SKM-1 treated with dmso at 0.1 percent for 144 hours (cell line): ENCODE measurements at regions not wholly inside any gene's neighbourhood (a gene's known extent, or its start where the extent isn't known, plus 50 kb on each side); places are given as distances from the start of the nearest gene placed in this dataset.
A peak's percentile ranks its signal among the peaks of the same experiment; 100 is the strongest.

Experiments
- DNase-seq: peaks from one replicate; lab custom pipeline; 2025; ENCODE audit not compliant: unreplicated experiment; lab: John Stamatoyannopoulos, UW

DNA sequence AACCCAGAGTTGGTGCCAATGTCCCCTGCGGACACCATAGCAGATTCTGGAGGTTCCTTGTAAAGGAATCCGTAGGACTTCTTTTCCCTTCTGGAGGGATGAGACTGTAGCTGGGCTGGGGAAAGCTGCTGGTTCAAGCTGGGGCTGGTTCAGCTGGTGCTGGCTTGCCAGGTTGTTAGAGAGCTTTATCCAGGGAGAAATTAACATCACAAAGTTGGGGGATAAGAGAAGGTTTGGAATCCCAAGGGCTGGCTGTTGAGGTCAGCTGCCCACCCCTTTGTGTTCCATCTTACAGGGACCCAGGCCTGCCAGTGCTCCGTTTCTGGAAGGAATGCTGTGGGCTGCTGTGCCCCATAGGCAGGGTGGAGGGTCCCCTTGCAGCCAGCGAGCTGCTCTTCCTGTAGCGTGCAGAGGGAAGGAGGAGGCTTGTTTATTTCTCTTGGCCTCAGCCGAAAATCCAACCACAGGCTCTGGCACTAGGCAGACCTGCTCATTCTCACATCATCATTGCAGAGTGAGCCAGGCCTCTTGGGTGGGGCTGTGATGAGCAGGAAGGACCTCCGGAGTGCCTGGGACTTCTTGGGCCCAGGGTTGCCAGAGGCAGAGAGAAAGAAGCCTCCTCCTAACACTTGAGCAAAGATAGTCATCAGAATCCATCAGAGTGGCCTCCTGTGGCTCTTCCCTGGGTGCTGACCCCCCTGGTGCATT, 251.1 kb downstream of the SEC14L1 start:
- no peak for DNase-seq

DNA sequence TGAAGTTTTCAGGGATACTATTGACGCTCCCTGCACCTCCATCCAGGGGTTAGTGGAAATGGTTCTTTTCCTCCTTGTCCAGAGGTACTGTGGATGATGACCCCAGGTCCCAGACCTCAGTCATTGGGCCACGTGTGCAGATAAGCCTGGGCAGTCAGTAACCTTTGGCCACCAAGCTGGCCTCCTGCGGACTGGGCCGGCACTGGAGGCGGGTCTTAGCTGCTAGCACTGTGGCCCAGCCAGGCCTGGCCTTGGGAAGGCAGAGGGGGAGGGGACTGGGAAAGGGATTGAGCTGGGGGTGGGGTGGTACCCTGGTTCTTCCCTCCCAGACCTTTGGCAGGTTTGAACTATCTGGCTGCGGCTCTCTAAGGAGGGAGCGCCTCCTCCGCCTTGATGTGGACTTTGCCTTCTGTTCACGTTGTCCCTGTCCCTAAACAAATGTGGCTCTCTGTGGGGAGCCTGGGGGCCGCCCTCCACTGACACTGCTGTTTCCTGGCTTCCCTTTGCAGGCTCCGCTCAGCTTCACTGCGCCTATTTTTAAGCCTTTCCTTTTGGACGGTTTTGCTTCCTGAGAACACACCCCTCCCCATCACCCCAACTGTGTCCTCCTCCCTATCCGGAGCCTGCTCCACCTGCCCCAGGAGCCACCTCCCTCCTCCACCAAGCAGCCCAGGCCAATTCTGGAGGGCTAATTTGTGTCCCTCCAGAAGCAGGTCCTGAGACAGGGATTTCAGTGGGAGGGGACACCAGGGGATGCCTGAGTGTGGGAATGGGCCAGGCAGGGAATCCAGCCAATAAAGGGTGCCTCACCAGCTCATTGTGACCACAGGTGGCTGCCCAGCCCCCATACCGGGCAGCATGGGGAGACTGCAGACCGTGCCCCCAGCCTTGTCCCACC, 251.9 kb downstream of the SEC14L1 start:
- DNase-seq, result no peak

DNA sequence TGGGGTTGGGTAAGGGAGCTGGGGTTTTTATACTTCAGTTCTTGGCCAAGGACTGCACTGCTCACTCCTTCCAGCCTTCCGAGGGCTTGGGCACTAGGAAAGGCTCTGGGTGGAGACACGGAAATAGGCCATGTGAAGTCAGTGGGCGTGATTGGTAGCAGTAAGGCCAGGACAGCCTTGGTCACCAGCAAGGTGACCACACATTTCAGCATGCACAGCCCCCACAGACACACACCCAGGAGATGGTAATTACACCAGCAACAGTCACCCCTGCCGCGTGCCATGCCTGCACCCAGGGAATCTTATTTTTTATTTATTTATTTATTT, 252.5 kb downstream of the SEC14L1 start:
- DNase-seq, result no peak

DNA sequence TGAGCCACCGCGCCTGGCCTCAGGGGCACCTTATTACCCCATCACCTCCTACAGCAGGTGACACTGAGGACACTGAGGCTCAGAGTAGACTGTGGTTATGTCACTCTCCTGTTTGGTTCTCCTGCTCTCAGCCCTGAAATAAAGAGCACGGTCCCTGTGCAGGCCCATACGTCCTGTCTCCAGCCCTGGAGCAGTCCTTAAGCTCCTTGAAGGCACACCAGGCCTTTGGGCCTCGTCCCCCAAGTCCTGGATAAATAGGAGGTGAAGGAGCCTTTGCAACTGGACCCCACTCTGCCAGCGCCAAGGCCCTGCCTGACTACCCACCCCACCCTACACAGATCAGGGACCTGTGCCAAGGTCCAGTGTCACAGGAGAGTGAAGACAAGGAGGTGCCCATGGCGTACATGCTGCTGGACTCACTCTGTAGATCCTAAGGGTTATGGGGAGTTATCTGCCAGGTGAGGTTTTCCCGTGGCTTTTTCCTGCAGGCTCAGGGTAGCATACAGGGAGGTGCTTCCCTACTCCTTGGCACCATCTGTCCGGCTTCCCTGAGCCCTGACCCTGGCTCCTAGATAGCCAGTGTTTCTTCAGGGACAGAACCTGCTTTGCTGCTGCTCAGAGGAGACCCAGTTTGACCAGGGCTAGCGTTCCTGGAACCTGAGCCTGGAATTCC, 253.2 kb downstream of the SEC14L1 start:
- DNase-seq, result no peak

DNA sequence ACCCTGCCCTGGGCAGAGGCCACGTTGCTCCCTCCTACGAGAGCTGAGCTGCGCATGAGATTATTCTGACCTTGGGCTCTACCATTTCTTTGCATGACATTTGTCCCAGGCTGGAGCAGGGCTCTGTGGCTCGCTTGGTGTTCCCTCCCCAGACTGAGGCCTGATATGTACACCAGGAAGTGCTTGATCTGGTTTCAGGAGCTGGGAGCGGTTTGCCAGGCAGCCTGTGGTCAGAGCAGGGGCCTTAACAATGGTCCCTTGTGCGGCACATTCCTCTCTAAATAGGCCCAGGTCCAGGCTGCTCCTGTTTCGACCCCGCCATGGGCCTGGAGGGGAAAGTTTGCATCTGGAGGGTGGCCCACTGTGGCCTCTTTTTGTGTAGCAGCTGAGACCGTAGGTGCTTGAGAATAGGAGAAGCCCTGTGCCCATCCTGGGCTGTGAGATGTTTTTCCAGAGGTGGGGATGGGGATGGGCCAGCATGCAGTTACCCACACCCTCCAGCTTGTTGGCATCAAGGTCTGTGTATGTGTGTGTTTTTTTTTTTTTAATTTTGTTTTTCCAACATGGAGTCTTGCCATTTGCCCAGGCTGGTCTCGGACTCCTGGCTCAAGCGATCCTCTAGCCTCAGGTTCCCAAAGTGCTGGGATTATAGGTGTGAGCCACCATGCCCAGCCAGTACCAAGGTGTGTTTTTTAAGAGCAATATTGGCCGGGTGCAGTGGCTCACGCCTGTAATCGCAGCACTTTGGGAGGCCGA, 253.9 kb downstream of the SEC14L1 start:
- DNase-seq, result no peak

DNA sequence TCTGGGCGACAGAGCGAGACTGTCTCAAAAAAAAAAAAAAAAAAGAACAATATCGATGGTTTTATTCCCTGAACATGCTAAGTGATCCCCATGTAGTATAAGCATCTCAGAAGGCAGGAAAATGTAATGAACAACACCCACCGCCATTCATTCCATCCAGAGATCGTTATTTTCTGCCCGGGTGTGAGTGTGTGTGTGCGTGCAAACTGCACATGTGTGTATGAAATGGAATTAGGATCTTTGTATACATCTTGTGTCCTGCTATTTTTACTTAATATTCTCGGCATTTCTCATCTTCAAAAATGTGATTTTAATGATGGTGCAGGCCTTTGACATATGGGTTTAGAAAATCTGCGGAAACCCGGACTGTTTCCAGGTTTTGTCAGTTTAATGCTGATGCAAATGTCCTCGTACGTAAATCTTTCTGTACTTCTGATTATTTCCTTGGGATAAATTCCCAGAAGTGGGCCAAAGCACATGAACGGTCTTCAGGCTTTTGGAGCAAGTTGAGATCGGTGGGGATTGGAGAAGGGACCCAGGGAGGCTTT, 254.8 kb downstream of the SEC14L1 start:
- no peak for DNase-seq

DNA sequence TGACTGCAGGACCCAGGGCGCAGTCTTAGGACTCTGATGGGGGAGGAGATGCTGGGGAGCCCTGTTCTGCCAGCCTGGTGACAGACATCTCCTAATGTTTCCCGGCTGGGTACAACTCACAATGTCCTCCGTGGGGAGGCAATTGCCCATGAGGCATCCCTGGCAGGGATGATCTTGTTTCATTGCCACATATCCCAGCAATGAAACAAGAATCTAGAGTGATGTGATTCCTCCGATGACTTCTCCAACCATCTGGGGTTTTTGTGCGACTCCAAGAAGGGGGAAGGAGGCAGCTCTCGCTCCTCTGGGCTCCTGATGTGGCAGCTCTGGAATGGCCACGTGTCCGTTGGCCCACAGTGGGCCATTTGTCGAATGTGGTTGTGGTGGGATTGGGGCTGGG, 255.8 kb downstream of the SEC14L1 start:
- no peak for DNase-seq

DNA sequence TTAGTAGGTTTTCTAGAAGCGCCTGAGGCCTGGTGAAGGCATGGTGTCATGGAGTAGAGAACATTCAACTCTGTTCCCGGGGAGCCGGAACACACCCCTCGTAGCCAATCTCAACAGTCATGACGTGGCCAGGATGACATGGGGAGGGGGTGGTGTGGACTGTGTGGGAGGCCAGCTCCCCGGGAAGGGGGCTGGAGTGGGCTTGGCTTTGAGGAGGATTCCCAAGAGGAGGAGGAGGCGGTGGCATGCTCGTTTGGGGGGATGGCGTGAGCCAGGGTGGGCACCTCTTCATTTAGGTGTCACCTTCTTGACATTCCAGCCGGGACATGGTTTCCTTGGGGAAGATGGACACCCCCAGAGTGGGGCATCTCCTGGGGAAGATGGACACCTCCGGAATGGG, 257.5 kb downstream of the SEC14L1 start:
- DNase-seq, result no peak

DNA sequence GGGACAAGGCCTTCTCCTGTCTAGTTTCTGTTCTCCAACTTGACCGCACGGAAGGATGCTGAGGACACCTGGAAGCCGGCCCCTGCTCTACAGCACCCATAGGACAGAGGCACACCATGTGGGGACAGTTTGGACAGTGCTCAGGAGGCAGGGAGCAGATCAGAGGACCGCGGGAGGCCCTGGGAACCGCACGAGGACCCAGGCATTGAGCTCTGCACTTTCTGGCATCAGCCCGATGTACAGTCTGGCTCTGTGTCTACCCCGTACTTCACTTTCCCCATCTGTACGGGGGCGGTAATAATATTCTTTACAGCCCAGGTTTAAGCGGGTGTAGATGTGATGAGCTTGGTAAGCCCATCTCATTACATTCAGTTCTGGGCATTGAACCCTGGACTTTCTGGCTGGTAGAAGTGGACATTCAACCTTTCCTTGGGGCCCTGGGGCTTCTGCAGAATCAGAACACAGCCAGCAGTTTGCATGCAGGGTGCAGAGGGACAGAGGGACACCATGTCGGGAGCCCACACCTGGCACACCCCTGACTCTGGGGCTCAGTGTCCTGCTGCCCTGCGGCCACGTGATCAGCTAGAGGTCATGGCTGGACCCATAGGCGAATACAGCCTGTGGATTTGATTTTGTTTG, 258.7 kb downstream of the SEC14L1 start:
- DNase-seq, result no peak

DNA sequence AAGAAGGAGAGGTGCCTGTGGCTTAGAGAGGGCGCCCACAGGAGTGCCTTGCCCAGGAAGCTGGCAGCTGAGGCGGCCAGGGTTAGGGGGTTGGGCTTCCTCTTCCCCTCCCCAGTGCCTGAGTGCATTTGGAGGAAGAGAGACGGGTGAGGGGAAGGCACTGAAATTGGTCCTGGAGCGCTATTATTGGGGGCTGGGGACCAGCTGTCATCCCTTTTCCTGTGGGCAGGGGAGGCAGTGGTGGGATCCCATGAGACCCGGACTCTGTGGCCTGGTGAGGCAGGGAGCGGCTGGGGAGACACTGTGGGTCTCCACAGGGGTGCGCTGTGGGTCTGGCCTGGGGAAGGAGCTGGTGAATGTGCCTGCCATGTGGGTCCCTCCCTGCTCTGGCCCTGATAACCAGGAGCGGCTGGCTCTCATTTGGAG, 259.7 kb downstream of the SEC14L1 start:
- peak; percentile 8 for DNase-seq

DNA sequence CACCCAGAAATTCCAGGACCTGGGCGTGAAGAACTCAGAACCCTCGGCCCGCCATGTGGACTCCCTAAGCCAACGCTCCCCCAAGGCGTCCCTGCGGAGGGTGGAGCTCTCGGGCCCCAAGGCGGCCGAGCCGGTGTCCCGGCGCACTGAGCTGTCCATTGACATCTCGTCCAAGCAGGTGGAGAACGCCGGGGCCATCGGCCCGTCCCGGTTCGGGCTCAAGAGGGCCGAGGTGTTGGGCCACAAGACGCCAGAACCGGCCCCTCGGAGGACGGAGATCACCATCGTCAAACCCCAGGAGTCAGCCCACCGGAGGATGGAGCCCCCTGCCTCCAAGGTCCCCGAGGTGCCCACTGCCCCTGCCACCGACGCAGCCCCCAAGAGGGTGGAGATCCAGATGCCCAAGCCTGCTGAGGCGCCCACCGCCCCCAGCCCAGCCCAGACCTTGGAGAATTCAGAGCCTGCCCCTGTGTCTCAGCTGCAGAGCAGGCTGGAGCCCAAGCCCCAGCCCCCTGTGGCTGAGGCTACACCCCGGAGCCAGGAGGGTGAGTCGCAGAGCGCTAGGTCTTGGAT, 261.5 kb downstream of the SEC14L1 start:
- no peak for DNase-seq

DNA sequence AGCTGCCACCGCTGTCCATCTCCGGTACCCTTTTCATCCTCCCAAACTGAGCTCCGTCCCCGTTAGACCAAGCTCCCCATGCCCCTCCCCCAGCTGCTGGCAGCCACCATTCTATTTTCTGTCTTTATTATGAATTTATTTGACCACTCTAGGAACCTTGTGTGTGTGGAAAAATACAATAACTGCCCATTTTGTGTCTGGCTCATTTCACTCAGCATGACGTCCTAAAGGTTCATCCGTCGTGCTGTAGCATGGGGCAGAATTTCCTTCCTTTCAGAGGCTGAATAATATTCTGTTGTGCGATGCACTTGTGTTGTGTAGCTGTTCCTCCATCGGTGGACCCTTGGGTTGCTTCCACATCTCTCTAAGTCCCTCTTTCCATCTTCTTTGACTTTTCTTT, 263.1 kb downstream of the SEC14L1 start:
- DNase-seq, result no peak

DNA sequence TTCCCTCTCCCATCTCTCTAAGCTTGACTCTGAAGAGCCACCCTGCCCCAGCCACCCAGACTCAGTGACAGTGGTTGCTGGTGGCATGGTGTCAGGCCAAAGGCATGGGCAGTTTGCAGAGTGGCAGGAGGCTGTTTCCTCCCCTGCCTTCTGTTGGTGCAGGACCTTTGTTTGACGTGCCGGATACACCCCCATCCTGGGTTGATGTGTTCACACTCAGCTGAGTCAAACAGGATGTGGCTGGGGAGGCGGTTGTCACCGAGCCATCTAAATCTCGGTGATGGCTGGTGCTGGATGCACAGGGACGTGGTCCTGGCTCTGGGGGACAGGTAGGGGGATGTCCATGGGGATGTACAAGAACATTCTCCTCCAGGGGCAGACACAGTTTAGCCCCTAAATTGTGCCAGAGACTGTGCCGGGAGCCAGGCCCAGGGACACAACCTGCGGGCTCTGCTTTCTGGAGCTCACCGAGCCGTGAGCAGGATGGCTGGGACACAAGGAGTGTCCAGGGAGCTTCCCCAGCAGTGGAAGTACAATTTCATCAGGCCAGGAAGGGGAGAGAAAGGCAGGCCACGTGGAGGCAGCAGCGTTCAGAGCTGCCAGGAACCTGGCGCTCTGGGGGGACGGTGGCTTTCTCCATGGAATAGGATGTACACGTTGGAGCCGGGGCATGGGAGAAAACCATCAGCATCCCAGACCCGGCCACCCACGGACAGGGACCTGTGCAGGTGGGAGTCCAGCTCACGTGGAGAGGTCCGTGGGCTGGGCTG, 264.2 kb downstream of the SEC14L1 start:
- no peak for DNase-seq

DNA sequence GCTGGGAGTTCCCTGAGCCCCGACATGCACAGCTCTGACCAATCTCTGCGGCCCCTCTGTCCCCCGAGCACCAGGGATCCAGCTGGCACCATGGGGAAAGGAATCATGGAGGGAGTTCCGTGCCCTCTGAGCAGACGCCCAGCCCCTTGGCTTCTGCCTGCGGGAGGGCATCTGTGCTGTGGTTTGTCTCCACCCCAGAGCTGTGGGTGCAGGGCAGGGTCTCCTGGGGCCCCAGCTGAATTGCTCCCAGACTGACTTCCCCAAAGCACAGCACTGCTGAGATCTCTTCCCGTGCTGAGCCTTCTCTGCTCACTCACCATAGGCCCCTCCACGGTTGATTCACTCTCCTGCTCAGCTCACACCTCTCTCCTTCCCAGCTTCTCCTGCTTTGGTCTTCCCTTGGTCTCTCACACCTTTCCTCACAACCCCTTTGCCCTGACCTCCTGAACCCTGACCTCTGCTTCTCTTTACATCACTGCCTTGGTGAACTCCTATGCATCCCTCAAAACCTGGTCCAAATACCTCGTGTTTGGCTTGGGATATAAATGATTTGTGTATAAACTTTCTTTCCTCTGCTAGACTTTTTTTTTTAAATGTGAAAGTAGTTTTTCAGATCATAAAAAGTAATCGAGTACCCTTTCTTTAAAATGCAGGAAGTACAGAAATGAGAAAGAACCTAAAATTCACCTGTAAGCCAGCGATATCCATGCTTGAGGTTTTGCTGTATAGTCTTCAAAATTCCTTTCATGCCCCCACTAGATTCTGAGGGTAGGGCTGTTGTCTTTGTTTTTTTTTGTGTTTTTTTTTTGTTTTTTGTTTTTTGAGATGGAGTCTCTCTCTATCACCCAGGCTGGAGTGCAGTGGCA, 265.3 kb downstream of the SEC14L1 start:
- peak; percentile 56 for DNase-seq

DNA sequence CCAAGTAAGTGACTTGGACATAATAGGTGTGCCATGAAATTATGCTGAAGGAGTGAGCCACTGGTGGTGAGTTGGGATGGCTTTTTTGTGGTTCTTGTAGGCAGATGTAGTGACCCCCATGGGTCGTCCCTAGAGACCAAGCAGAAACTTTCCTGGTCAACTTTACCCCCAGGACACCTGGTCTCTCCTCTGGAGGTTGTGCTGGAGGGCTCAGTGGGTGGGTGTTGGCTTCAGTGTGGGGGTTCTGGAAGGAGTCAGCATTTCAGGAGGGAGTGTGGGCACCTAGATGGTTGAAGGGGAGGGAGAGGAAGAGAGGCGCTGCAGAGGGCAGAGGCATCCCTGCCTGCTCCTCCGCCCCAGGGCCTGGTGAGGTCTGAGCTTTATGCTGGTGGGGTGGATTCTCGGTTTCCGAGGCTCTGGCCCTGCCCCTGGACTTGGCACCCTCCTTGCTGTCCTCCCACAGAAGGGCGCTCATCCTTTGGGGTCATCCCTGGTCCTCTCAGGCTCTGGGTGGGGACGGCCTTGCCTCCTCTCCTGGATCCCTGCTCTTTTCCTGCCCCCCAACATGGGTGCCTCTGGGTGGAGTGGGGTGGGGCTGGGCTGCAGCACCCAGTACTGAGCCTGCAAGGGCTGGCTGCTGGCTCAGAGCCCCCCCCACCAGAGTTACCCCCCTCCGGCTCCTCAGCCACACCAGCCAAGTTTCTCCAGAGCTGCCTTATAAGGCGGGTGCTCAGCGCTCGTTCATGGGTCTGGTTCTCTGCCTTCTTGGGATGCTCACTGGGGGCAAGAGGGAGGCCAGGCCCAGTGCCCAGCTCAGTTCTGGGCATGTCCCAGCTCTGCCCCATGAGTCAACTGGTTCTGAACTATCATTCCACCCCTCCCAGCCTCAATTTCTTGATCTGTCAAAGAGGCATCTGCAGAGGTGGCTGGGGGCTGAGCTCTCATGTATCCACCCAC, 266.8 kb downstream of the SEC14L1 start:
- DNase-seq, result no peak

DNA sequence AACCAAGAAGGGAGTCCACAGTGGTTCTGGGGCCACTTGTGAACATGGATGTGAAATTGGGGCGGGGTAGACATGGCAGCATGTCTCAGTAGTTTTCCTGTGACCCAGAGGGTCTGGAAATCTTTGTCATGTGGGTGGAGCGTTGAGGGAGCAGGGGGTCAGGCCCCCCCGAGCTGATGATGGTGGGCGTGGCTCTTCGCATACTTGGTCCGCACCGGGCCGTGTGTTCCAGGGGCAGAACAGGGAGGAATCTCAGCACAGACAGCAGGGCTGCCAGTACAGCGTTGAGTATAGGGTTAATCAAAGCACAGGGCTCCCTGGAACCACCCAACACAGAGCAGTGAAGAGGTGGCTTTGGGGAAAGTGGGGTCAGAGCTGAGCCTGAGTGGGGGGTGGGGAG, 267.5 kb downstream of the SEC14L1 start:
- no peak for DNase-seq
